Activated naive CD4-positive, alpha-beta T cell treated with anti-CD3 and anti-CD28 coated beads for 36 hours (primary cell): ENCODE measurements at regions not wholly inside any gene's neighbourhood (a gene's known extent, or its start where the extent isn't known, plus 50 kb on each side); places are given as distances from the start of the nearest gene placed in this dataset.

Source experiments
- CTCF ChIA-PET: fragments of 350-600 bp; sonication (Branson Sonifier 250); formaldehyde crosslinking; loops from one replicate; lab custom pipeline; 2021; ENCODE audit warnings: antibody characterized with exemption; lab: Charles Lee
- DNase-seq: peaks from one replicate; pipeline ENCODE4 v3.0.0-alpha.2; 2020
- H3K27ac Mint-ChIP-seq: one replicate; pipeline ENCODE4 v1.8.0; 2021; ENCODE audit warnings: mild to moderate bottlenecking, mixed read lengths
- H3K27me3 Mint-ChIP-seq: one replicate; pipeline ENCODE4 v1.8.0; 2021; ENCODE audit warnings: low read depth, mixed read lengths
- H3K36me3 Mint-ChIP-seq: one replicate; pipeline ENCODE4 v1.8.0; 2021; ENCODE audit warnings: low read depth, mixed read lengths
- H3K4me1 Mint-ChIP-seq: one replicate; pipeline ENCODE4 v1.8.0; 2021; ENCODE audit warnings: low read depth, mixed read lengths
- H3K4me3 Mint-ChIP-seq: one replicate; pipeline ENCODE4 v1.8.0; 2021; ENCODE audit warnings: mild to moderate bottlenecking, moderate library complexity, mixed read lengths
- H3K9me3 Mint-ChIP-seq: one replicate; pipeline ENCODE4 v1.8.0; 2021; ENCODE audit warnings: mixed read lengths
- intact Hi-C: fragments of 100-400 bp; cut with micrococcal nuclease; formaldehyde crosslinking; loops from one replicate; pipeline ENCODE4 v1.15.1; 2023

GRCh38 chr3:28088811-28089526 lies 152.4 kb upstream of the CMC1 start:
- CTCF ChIA-PET, result no interaction called here
- intact Hi-C loops, result loop anchor here (2.0 kb wide), 1 partner anchor 366 kb away; the partner anchor contains the start of gene EOMES
- Mint-ChIP-seq H3K36me3 (no peaks in the 10 kb centered on the region), H3K4me1 (no peaks in the 10 kb centered on the region), H3K4me3 (no peak overlapping the region), H3K27ac (no peak overlapping the region), H3K9me3 (peaks cover 6% of the 10 kb centered on the region), H3K27me3 (no peaks in the 10 kb centered on the region)
- DNase-seq, result no peak

GRCh38 chr3:28089527-28089897 lies 151.9 kb upstream of the CMC1 start:
- Mint-ChIP-seq H3K27me3 (no peaks in the 10 kb centered on the region), H3K9me3 (peaks cover 11% of the 10 kb centered on the region), H3K4me3 (no peak overlapping the region), H3K27ac (no peak overlapping the region), H3K4me1 (no peaks in the 10 kb centered on the region), H3K36me3 (peaks cover 2% of the 10 kb centered on the region)
- intact Hi-C loops, result loop anchor here (2.0 kb wide), 1 partner anchor 367 kb away; the partner anchor contains the start of gene EOMES
- CTCF ChIA-PET, result no interaction called here
- DNase-seq, result no peak

GRCh38 chr3:28099296-28099695 lies 142.1 kb upstream of the CMC1 start:
- DNase-seq, result no peak
- intact Hi-C loops, result no loop called here
- Mint-ChIP-seq H3K27ac (no peak overlapping the region), H3K4me3 (no peak overlapping the region), H3K27me3 (no peaks in the 10 kb centered on the region), H3K9me3 (peaks cover 17% of the 10 kb centered on the region), H3K4me1 (no peaks in the 10 kb centered on the region), H3K36me3 (peaks cover 3% of the 10 kb centered on the region)
- CTCF ChIA-PET, result no interaction called here

- no peak for DNase-seq
- Mint-ChIP-seq H3K4me3 (no peak overlapping the region), H3K4me1 (no peaks in the 10 kb centered on the region), H3K36me3 (peaks cover 2% of the 10 kb centered on the region), H3K27ac (no peak overlapping the region), H3K27me3 (peaks cover 4% of the 10 kb centered on the region), H3K9me3 (peaks cover 16% of the 10 kb centered on the region)
- CTCF ChIA-PET, result interaction anchor here (0.6 to 1.0 kb wide), 3 partner anchors 72 to 216 kb away, joined by 3 to 4 read pairs (median 3); no protein-coding TSS in a partner anchor
- intact Hi-C loops, result no loop called here
Measured at GRCh38 chr3:28101705-28102104, 139.7 kb upstream of the CMC1 start.

GRCh38 chr3:28103861-28104260 lies 137.6 kb upstream of the CMC1 start:
- intact Hi-C loops, result no loop called here
- Mint-ChIP-seq H3K9me3 (peaks cover 14% of the 10 kb centered on the region), H3K4me3 (no peak overlapping the region), H3K36me3 (peaks cover 2% of the 10 kb centered on the region), H3K27me3 (peaks cover 4% of the 10 kb centered on the region), H3K4me1 (no peaks in the 10 kb centered on the region), H3K27ac (no peak overlapping the region)
- no peak for DNase-seq
- CTCF ChIA-PET, result no interaction called here

- H3K27me3 Mint-ChIP-seq, result peaks cover 4% of the 10 kb centered on the region
- no peak for DNase-seq
- H3K36me3 Mint-ChIP-seq, result no peaks in the 10 kb centered on the region
- H3K9me3 Mint-ChIP-seq, result peaks cover 10% of the 10 kb centered on the region
- no peaks in the 10 kb centered on the region for H3K4me1 Mint-ChIP-seq
- no peak overlapping the region for H3K4me3 Mint-ChIP-seq
- no peak overlapping the region for H3K27ac Mint-ChIP-seq
- CTCF ChIA-PET, result no interaction called here
- intact Hi-C loops, result no loop called here
Measured at GRCh38 chr3:28104896-28105534, 136.4 kb upstream of the CMC1 start.

GRCh38 chr3:28109829-28110228 lies 131.6 kb upstream of the CMC1 start:
- H3K9me3 Mint-ChIP-seq, result no peaks in the 10 kb centered on the region
- peaks cover under 1% of the 10 kb centered on the region for H3K27me3 Mint-ChIP-seq
- H3K36me3 Mint-ChIP-seq, result no peaks in the 10 kb centered on the region
- H3K4me3 Mint-ChIP-seq, result no peak overlapping the region
- no peak for DNase-seq
- intact Hi-C loops, result no loop called here
- CTCF ChIA-PET, result interaction anchor here (0.7 kb wide), 1 partner anchor 938 kb away, joined by 3 read pairs; no protein-coding TSS in a partner anchor
- H3K27ac Mint-ChIP-seq, result no peak overlapping the region
- H3K4me1 Mint-ChIP-seq, result no peaks in the 10 kb centered on the region

GRCh38 chr3:28110869-28111268 lies 130.6 kb upstream of the CMC1 start:
- Mint-ChIP-seq H3K27me3 (no peaks in the 10 kb centered on the region), H3K4me3 (no peak overlapping the region), H3K9me3 (no peaks in the 10 kb centered on the region), H3K36me3 (no peaks in the 10 kb centered on the region), H3K27ac (no peak overlapping the region), H3K4me1 (no peaks in the 10 kb centered on the region)
- intact Hi-C loops, result no loop called here
- CTCF ChIA-PET, result interaction anchor here (1.0 kb wide), 1 partner anchor 20 kb away, joined by 4 read pairs; no protein-coding TSS in a partner anchor
- no peak for DNase-seq

- no peaks in the 10 kb centered on the region for H3K36me3 Mint-ChIP-seq
- no peaks in the 10 kb centered on the region for H3K4me1 Mint-ChIP-seq
- no peak overlapping the region for H3K27ac Mint-ChIP-seq
- no peaks in the 10 kb centered on the region for H3K27me3 Mint-ChIP-seq
- no peak for DNase-seq
- no peaks in the 10 kb centered on the region for H3K9me3 Mint-ChIP-seq
- intact Hi-C loops, result no loop called here
- H3K4me3 Mint-ChIP-seq, result no peak overlapping the region
- CTCF ChIA-PET, result interaction anchor here (0.8 kb wide), 1 partner anchor 14 kb away, joined by 4 read pairs; no protein-coding TSS in a partner anchor
Measured at GRCh38 chr3:28114893-28115292, 126.5 kb upstream of the CMC1 start.

- no peaks in the 10 kb centered on the region for H3K9me3 Mint-ChIP-seq
- peak; percentile 8 for DNase-seq
- CTCF ChIA-PET, result interaction anchor here (0.8 kb wide), 1 partner anchor 14 kb away, joined by 4 read pairs; no protein-coding TSS in a partner anchor
Measured at GRCh38 chr3:28115316-28115715, 126.1 kb upstream of the CMC1 start.

GRCh38 chr3:28117598-28117997 lies 123.8 kb upstream of the CMC1 start:
- H3K4me3 Mint-ChIP-seq, result no peak overlapping the region
- DNase-seq, result no peak
- CTCF ChIA-PET, result interaction anchor here (0.5 kb wide), 1 partner anchor 9 kb away, joined by 3 read pairs; no protein-coding TSS in a partner anchor
- intact Hi-C loops, result no loop called here
- H3K27ac Mint-ChIP-seq, result no peak overlapping the region
- no peaks in the 10 kb centered on the region for H3K27me3 Mint-ChIP-seq
- no peaks in the 10 kb centered on the region for H3K9me3 Mint-ChIP-seq
- no peaks in the 10 kb centered on the region for H3K36me3 Mint-ChIP-seq
- no peaks in the 10 kb centered on the region for H3K4me1 Mint-ChIP-seq

More at GRCh38 chr3:28115316-28115715, 126.1 kb upstream of the CMC1 start:
- H3K4me1 Mint-ChIP-seq, result no peaks in the 10 kb centered on the region
- H3K36me3 Mint-ChIP-seq, result no peaks in the 10 kb centered on the region
- intact Hi-C loops, result no loop called here
- H3K27ac Mint-ChIP-seq, result no peak overlapping the region
- H3K27me3 Mint-ChIP-seq, result no peaks in the 10 kb centered on the region
- H3K4me3 Mint-ChIP-seq, result no peak overlapping the region

- H3K27ac Mint-ChIP-seq, result no peak overlapping the region
- CTCF ChIA-PET, result interaction anchor here (0.5 kb wide), 1 partner anchor 9 kb away, joined by 3 read pairs; no protein-coding TSS in a partner anchor
- no peaks in the 10 kb centered on the region for H3K9me3 Mint-ChIP-seq
- intact Hi-C loops, result no loop called here
- H3K4me1 Mint-ChIP-seq, result no peaks in the 10 kb centered on the region
- no peak for DNase-seq
- no peaks in the 10 kb centered on the region for H3K36me3 Mint-ChIP-seq
- no peak overlapping the region for H3K4me3 Mint-ChIP-seq
- no peaks in the 10 kb centered on the region for H3K27me3 Mint-ChIP-seq
Measured at GRCh38 chr3:28118087-28118486, 123.3 kb upstream of the CMC1 start.
